Heart right ventricle (tissue), 16 donors: ENCODE measurements at regions not wholly inside any gene's neighbourhood (a gene's known extent, or its start where the extent isn't known, plus 50 kb on each side); places are given as distances from the start of the nearest gene placed in this dataset.

Experiments used
- ATAC-seq, 8 donors: fragments of 200-7000 bp; cut with Tn5 transposase; one replicate each; pipeline ENCODE4 v1.9.1; 2020; ENCODE audit warnings: mild to moderate bottlenecking in 8 of 8, moderate library complexity in 8 of 8, moderate number of reproducible peaks in 1 of 8
- DNase-seq, 2 donors: peaks; one replicate each; pipeline ENCODE4 v3.0.0-alpha.2; 2020
- H3K27ac ChIP-seq, 10 donors: fragments of 200-600 bp; sonication (generic) in 2 of 10; one replicate each; pipeline versions ENCODE4 v1.5.0 to v1.8.0; 2020 to 2022; ENCODE audit warnings: mild to moderate bottlenecking in 3 of 10
- H3K27me3 ChIP-seq, 7 donors: fragments of 200-600 bp; one replicate each; pipeline ENCODE4 v1.8.0; 2021 to 2022; ENCODE audit warnings: mild to moderate bottlenecking in 2 of 7
- H3K36me3 ChIP-seq, 9 donors: fragments of 200-600 bp; sonication (generic) in 1 of 9; one replicate each; pipeline versions ENCODE4 v1.5.0 to v1.8.0; 2020 to 2022; ENCODE audit warnings: mild to moderate bottlenecking in 2 of 9
- H3K4me1 ChIP-seq, 9 donors: fragments of 200-600 bp; sonication (generic) in 1 of 9; one replicate each; pipeline versions ENCODE4 v1.5.0 to v1.8.0; 2020 to 2022; ENCODE audit warnings: mild to moderate bottlenecking in 4 of 9
- H3K4me3 ChIP-seq, 10 donors: fragments of 200-600 bp; sonication (generic) in 2 of 10; one replicate each; pipeline versions ENCODE4 v1.5.0 to v1.8.0; 2020 to 2022; ENCODE audit warnings: mild to moderate bottlenecking in 7 of 10, moderate library complexity in 2 of 10
- H3K9me3 ChIP-seq, 11 donors: fragments of 200-600 bp in 10 of 11; sonication (generic) in 2 of 11; one replicate each; pipeline versions ENCODE4 v1.5.0 to v1.8.0; 2013 to 2022; ENCODE audit warnings: mild to moderate bottlenecking in 2 of 11, control low read depth in 1 of 11, moderate library complexity in 1 of 11
- CTCF ChIP-seq, 9 donors: fragments of 200-600 bp; sonication (generic) in 2 of 9; IDR thresholded peaks; one replicate each; pipeline versions ENCODE4 v1.5.0 to v1.8.0; 2021 to 2022; ENCODE audit warnings: antibody characterized with exemption in 9 of 9, mild to moderate bottlenecking in 5 of 9, moderate library complexity in 1 of 9
- WGBS, 2 donors: extraction: QIAGEN DNeasy Blood & Tissue Kit; methylation state at CpG; one replicate each; pipeline ENCODE4 v1.1.7; 2013; ENCODE audit warnings: inconsistent platforms in 1 of 2; 5-methylcytosine and 5-hydroxymethylcytosine counted together
- intact Hi-C, 10 donors: fragments of 100-400 bp; cut with DNase I; formaldehyde crosslinking; loops; one replicate each; pipeline versions ENCODE4 v1.11.1 to v1.14.2; 2022
- donor health status: Arrhythmogenic right ventricular cardiomyopathy.
- donor health status: ischemic (EF 13 %, LVEDD 7.1; RV severe dilation, severe dysfunction).
- donor health status: healthy with polysubstance abuse.
- donor health status: DM: no; HTN: yes; CAD: no.
- donor health status: DM: no; HTN: no; CAD: no.
- donor health status: ischemic (EF 25% LVEDD 6.9; RV normal size, moderate dysfunction).
- donor health status: ischemic (EF 25% LVEDD 5.7; RV mildly dilated, moderate dysfunction).
- donor health status: healthy.
- donor health status: DM: yes; HTN: yes; CAD: no.
- donor health status: Ischemic cardiomyopathy.
- donor health status: ischemic (EF 35%, LVEDD 5.7; RV mildly dilated, moderate dysfunction).
- donor health status: nonischemic (EF 11% LVEDD 7.7; RV severe dilation, severe dysfunction).
- donor health status: DM: yes; HTN: yes; CAD: no.
- donor health status: PGD.
- donor health status: ischemic (EF 29% LVEDD 5.4; RV normal size, mild dysfunction).
- donor health status: nonischemic (EF 23%, LVEDD 6.1; RV moderate dilation, normal function).

GRCh38 chr5:99788482-99788881 lies 746.7 kb upstream of the FAM174A start:
- no peak for ATAC-seq
- no peak for DNase-seq
- no peaks in the 10 kb centered on the region for H3K4me1 ChIP-seq
- 47 to 87% methylated on average over 2 of the region's 2 CpGs for WGBS, 2 donors
- no peaks in the 10 kb centered on the region for H3K36me3 ChIP-seq
- H3K27me3 ChIP-seq: no peaks in the 10 kb centered on the region
- intact Hi-C loops: no loop called here
- no peak overlapping the region for H3K4me3 ChIP-seq
- peaks cover 0 to 7% (median 0%) of the 10 kb centered on the region in 11 donors for H3K9me3 ChIP-seq
- TF ChIP-seq CTCF (IDR thresholded peaks at IDR 0.05): no peak
- no peak overlapping the region for H3K27ac ChIP-seq

DNA sequence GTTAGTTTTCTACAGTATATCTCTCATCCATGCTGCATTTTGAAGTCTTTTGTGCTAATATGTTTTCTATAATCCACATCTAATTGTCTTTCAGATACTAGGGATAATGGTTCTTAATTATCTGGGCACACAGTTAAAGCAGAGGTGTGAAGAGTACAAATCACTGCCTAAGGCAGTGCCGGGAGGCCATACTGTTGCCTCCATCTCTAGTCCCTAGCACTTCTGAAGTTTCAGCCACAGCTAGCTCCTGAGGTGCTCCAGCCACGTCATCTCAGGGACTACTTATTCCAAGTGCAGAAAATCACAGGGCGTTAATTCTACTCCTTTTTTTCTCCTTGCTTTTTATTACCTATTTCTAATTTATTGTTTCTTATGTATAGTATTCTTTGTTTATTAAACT lies 760.0 kb upstream of the FAM174A start:
- no peak overlapping the region for H3K4me3 ChIP-seq
- no peaks in the 10 kb centered on the region for H3K36me3 ChIP-seq
- WGBS, 2 donors: 57 to 60% methylated on average over 3 of the region's 3 CpGs
- no peak for DNase-seq
- H3K27ac ChIP-seq: no peak overlapping the region
- H3K4me1 ChIP-seq: peaks cover 0 to 3% (median 0%) of the 10 kb centered on the region in 9 donors
- no peak for TF ChIP-seq CTCF (IDR thresholded peaks at IDR 0.05)
- no peaks in the 10 kb centered on the region for H3K27me3 ChIP-seq
- intact Hi-C loops: no loop called here
- ATAC-seq: no peak
- peaks cover 0 to 5% (median 0%) of the 10 kb centered on the region in 11 donors for H3K9me3 ChIP-seq

DNA sequence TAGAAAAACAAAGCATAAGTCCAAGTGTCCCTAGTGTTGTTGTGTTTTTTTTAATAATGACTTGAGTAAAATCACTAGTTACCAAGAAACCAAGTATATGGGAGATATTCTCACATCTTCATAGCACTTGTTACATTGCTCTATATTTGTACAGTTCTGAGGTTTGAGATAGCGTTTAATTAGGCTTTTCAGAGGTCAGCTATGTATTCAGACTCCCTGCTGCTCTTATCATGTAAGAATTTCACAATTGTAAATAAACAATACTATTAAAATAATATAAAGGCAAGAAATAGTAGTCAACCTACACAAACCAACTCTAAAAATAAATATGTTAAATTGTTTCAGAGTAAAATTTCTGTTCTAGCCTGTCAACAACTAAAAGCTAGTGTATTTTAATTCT lies 761.9 kb upstream of the FAM174A start:
- DNase-seq (no peak), ATAC-seq (no peak)
- 5 to 30% methylated on average over 1 of the region's 1 CpG for WGBS, 2 donors
- peaks cover 0 to 7% (median 0%) of the 10 kb centered on the region in 11 donors for H3K9me3 ChIP-seq
- intact Hi-C loops: no loop called here
- TF ChIP-seq CTCF (IDR thresholded peaks at IDR 0.05): no peak
- peaks cover 0 to 3% (median 0%) of the 10 kb centered on the region in 9 donors for H3K4me1 ChIP-seq
- no peaks in the 10 kb centered on the region for H3K27me3 ChIP-seq
- H3K36me3 ChIP-seq: no peaks in the 10 kb centered on the region
- no peak overlapping the region for H3K27ac ChIP-seq
- H3K4me3 ChIP-seq: no peak overlapping the region

DNA sequence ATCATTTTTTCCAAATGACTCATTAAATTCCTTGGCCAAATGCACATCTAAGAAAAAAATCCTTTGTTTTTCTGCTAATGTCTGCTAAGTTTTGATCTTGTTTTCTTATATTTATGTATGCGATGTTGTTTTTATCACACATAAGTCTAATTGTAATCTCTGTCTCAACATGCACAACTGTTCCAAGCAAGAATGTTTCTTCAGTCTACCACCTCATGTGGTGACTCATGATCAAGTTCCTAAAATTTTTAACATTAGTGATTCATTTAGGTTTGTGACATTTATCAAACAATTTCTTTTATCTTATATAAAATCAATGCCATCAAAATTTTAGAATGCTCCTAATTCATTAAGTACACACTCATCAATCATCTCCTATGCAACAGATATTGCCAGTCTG lies 763.9 kb upstream of the FAM174A start:
- DNase-seq: no peak
- no peaks in the 10 kb centered on the region for H3K36me3 ChIP-seq
- H3K9me3 ChIP-seq: peaks cover 0 to 7% (median 0%) of the 10 kb centered on the region in 11 donors
- no peak overlapping the region for H3K27ac ChIP-seq
- WGBS, 2 donors: 83 to 94% methylated on average over 1 of the region's 1 CpG
- no peak for ATAC-seq
- no peak overlapping the region for H3K4me3 ChIP-seq
- no peaks in the 10 kb centered on the region for H3K27me3 ChIP-seq
- H3K4me1 ChIP-seq: peaks cover 0 to 3% (median 0%) of the 10 kb centered on the region in 9 donors
- intact Hi-C loops: no loop called here
- no peak for TF ChIP-seq CTCF (IDR thresholded peaks at IDR 0.05)
